ENCODE measurements at regions not wholly inside any gene's neighbourhood (a gene's known extent, or its start where the extent isn't known, plus 50 kb on each side); places are given as distances from the start of the nearest gene placed in this dataset.

- no peak overlapping the region for H2BK15ac ChIP-seq (ENCODE audit: low read depth, low read length)
- no peak overlapping the region for H4K5ac ChIP-seq (ENCODE audit: insufficient read length, low read depth, low read length)
- peaks cover 0 to 3% of the 10 kb centered on the region in 2 experiments; a peak in 2 of 4 replicates for H3K4me1 Mint-ChIP-seq
- H3T11ph ChIP-seq (ENCODE audit: low read length): no peak overlapping the region
- H3K9me3 ChIP-seq (ENCODE audit: control insufficient read depth, low read depth, low read length): no peaks in the 10 kb centered on the region
- H2AFZ ChIP-seq (ENCODE audit: low read length): no peak overlapping the region
- H4K8ac ChIP-seq (replicated peaks; ENCODE audit: insufficient read length, low read depth, low read length): no peak overlapping the region
- no peak for TF ChIP-seq CTCF (conservative IDR thresholded peaks at IDR 0.05)
- no peak overlapping the region for H3K23ac ChIP-seq (ENCODE audit: insufficient read length, low read depth, low read length)
- no peak overlapping the region for H3K4me2 ChIP-seq (ENCODE audit: insufficient read depth, insufficient read length, low read length)
- no peak overlapping the region for H3K4me3 Mint-ChIP-seq
- peaks cover 2% of the 10 kb centered on the region; the same call in 1 of the 2 replicates for H3K27me3 Mint-ChIP-seq (ENCODE audit: low read depth)
- H3K79me2 ChIP-seq (ENCODE audit: insufficient read depth, low read length): no peaks in the 10 kb centered on the region
- no peaks in the 10 kb centered on the region for H4K20me1 ChIP-seq (ENCODE audit: control insufficient read depth, insufficient read depth, insufficient read length)
- H2BK20ac ChIP-seq (ENCODE audit: low read depth, low read length, poor library complexity, severe bottlenecking): no peak overlapping the region
- DNase-seq: no peak
- H2AK5ac ChIP-seq (ENCODE audit: insufficient read length, low read length): no peak overlapping the region
- no peaks in the 10 kb centered on the region for H3K27me3 ChIP-seq (ENCODE audit: insufficient read depth, low read length)
- H3K23me2 ChIP-seq (ENCODE audit: insufficient read length, low read depth, low read length, poor library complexity, severe bottlenecking): no peaks in the 10 kb centered on the region
- no peaks in the 10 kb centered on the region for H3K4me1 ChIP-seq (ENCODE audit: insufficient read depth, low read length)
- H3K27ac ChIP-seq (ENCODE audit: insufficient read length, low read depth, low read length): no peak overlapping the region
- no peak overlapping the region for H3K4ac ChIP-seq (ENCODE audit: low read depth, low read length)
- no peak overlapping the region for H2BK5ac ChIP-seq (ENCODE audit: insufficient read length, low read length)
- no peak overlapping the region for H3K27ac Mint-ChIP-seq
- H2BK120ac ChIP-seq (ENCODE audit: low read depth, low read length, poor library complexity, severe bottlenecking): no peak overlapping the region
- H4K91ac ChIP-seq (ENCODE audit: insufficient read length, low read depth, low read length): no peak overlapping the region
- no peaks in the 10 kb centered on the region for H3K79me1 ChIP-seq (ENCODE audit: insufficient read depth, low read depth, low read length, poor library complexity, severe bottlenecking)
- no peak overlapping the region for H3K14ac ChIP-seq (ENCODE audit: insufficient read depth, low read length)
- H3K9me3 Mint-ChIP-seq: no peaks in the 10 kb centered on the region; a peak in 1 of 5 replicates
- H2BK12ac ChIP-seq (ENCODE audit: insufficient read length, low read depth, low read length): no peak overlapping the region
- H3K36me3 Mint-ChIP-seq (ENCODE audit: insufficient read depth in 1 of 3, low read depth in 3 of 3): no peaks in the 10 kb centered on the region; a peak in 1 of 7 replicates
- no peak overlapping the region for H3K9ac ChIP-seq (ENCODE audit: extremely low read depth, insufficient read length, low read length)
- no CpG with 5 or more reads among the region's 1 CpG for WGBS (ENCODE audit: extremely low coverage, insufficient read length, low lambda C conversion rate)
- no peak overlapping the region for H3K56ac ChIP-seq (ENCODE audit: insufficient read length, low read depth, low read length)
- H3K18ac ChIP-seq (ENCODE audit: insufficient read length, low read depth, low read length): no peak overlapping the region
Observed at GRCh38 chr17:11142231-11142630, 98.8 kb upstream of the SHISA6 start.
